ENCODE measurements at regions not wholly inside any gene's neighbourhood (a gene's known extent, or its start where the extent isn't known, plus 50 kb on each side); places are given as distances from the start of the nearest gene placed in this dataset.

GRCh38 chr11:134503596-134503995, 91.6 kb upstream of the B3GAT1 start:
- H2AFZ ChIP-seq (ENCODE audit: low read length) = no peak overlapping the region
- no peak overlapping the region for H2BK120ac ChIP-seq (replicated peaks; ENCODE audit: low read depth, low read length)
- H4K91ac ChIP-seq (replicated peaks; ENCODE audit: insufficient read length, low read length) = no peak overlapping the region
- H3K27ac ChIP-seq (ENCODE audit: low read depth, low read length) = no peak overlapping the region
- no peak overlapping the region for H2BK5ac ChIP-seq (ENCODE audit: low read depth, low read length)
- H4K8ac ChIP-seq (ENCODE audit: extremely low read depth, insufficient read depth, low read length) = no peak overlapping the region
- no peak overlapping the region for H2AK5ac ChIP-seq (ENCODE audit: low read depth, low read length)
- FAIRE-seq (no peak), DNase-seq (ENCODE audit: low read depth in 1 of 2, low spot score in 2 of 2) (no peak)
- H3K27me3 ChIP-seq (replicated peaks in 1 of 4; ENCODE audit: control insufficient read depth in 3 of 4, extremely low read depth in 1 of 4, insufficient read depth in 3 of 4, low read length in 3 of 4) = no peaks in the 10 kb centered on the region
- H3K4me2 ChIP-seq (ENCODE audit: insufficient read depth in 1 of 2, low read depth in 2 of 2, low read length in 2 of 2) = no peak overlapping the region
- H3K4me1 ChIP-seq (replicated peaks in 1 of 4; ENCODE audit: control insufficient read depth in 3 of 4, insufficient read depth in 4 of 4, low read length in 3 of 4) = peaks cover 0 to 23% (median 12%) of the 10 kb centered on the region in 4 experiments; a peak in 6 of 7 replicates
- no peak overlapping the region for H4K5ac ChIP-seq (ENCODE audit: insufficient read length, low read depth, low read length)
- H2BK20ac ChIP-seq (ENCODE audit: low read length) = no peak overlapping the region
- H3K23me2 ChIP-seq (ENCODE audit: low read depth, low read length) = no peaks in the 10 kb centered on the region
- no peaks in the 10 kb centered on the region for H3K9me3 ChIP-seq (ENCODE audit: insufficient read depth in 2 of 2, low read depth in 1 of 2, low read length in 1 of 2)
- H3K4ac ChIP-seq (replicated peaks; ENCODE audit: insufficient read length, low read depth, low read length) = no peak overlapping the region
- no peak overlapping the region; the same call in 1 of the 2 replicates for H2BK12ac ChIP-seq (ENCODE audit: low read depth, low read length)
- no peak overlapping the region for H3K56ac ChIP-seq (replicated peaks; ENCODE audit: insufficient read length, low read depth, low read length)
- POLR2A ChIA-PET (ENCODE audit: partially characterized antibody) = no interaction called here
- no peak overlapping the region for H2BK15ac ChIP-seq (ENCODE audit: low read length)
- TF ChIP-seq RXRA (IDR thresholded peaks at IDR 0.05; ENCODE audit: insufficient read depth, low read depth, low read length) = no peak
- no peak for TF ChIP-seq POLR2AphosphoS5 (IDR thresholded peaks at IDR 0.05; ENCODE audit: low read depth, low read length)
- no peak for TF ChIP-seq TCF12 (IDR thresholded peaks at IDR 0.05; ENCODE audit: low read depth, low read length)
- H3K23ac ChIP-seq (ENCODE audit: insufficient read length) = no peak overlapping the region
- no peaks in the 10 kb centered on the region for H3K79me2 ChIP-seq (ENCODE audit: control insufficient read depth in 1 of 2, insufficient read depth in 2 of 2, low read length in 2 of 2)
- H3K14ac ChIP-seq (ENCODE audit: insufficient read length) = no peak overlapping the region
- H3K18ac ChIP-seq (ENCODE audit: extremely low read depth, low read length) = peak overlapping the region; percentile 24; the same call in 1 of the 2 replicates
- peaks cover 2% of the 10 kb centered on the region in 2 experiments for H4K20me1 ChIP-seq (replicated peaks in 1 of 2; ENCODE audit: control insufficient read depth in 1 of 2, insufficient read depth in 2 of 2, low read length in 2 of 2)
- no peak overlapping the region for H3K9ac ChIP-seq (replicated peaks in 1 of 4; ENCODE audit: extremely low read depth in 1 of 4, low read depth in 3 of 4, low read length in 3 of 4)
- H3K36me3 ChIP-seq (ENCODE audit: control insufficient read depth in 2 of 4, insufficient read depth in 4 of 4, low read length in 3 of 4) = no peaks in the 10 kb centered on the region
- CTCF ChIA-PET (ENCODE audit: partially characterized antibody) = interaction anchor here (0.8 to 0.9 kb wide), 2 partner anchors 111 to 241 kb away, joined by 3 read pairs; no protein-coding TSS in a partner anchor
- H3K4me3 ChIP-seq (ENCODE audit: extremely low read depth in 1 of 4, insufficient read depth in 2 of 4, low read depth in 3 of 4, low read length in 4 of 4) = no peak overlapping the region
- WGBS, 2 experiments (ENCODE audit: extremely low coverage in 1 of 2, insufficient coverage in 1 of 2, insufficient read length in 1 of 2, insufficient replicate concordance in 2 of 2, low coverage in 1 of 2, low lambda C conversion rate in 2 of 2, missing lambda C conversion rate in 1 of 2) = 95% methylated on average over 14 of the region's 16 CpGs; no CpG with 5 or more reads in 1 of the 2 experiments
- H3K79me1 ChIP-seq (ENCODE audit: low read depth, low read length) = no peaks in the 10 kb centered on the region
